Activated T-cell treated with anti-CD3 and anti-CD28 coated beads for 24 hours (primary cell): ENCODE measurements at regions not wholly inside any gene's neighbourhood (a gene's known extent, or its start where the extent isn't known, plus 50 kb on each side); places are given as distances from the start of the nearest gene placed in this dataset.
A peak's percentile ranks its signal among the peaks of the same experiment; 100 is the strongest.

Experiments used
- DNase-seq: peaks from one replicate; pipeline ENCODE4 v3.0.0-alpha.2; 2020; ENCODE audit warnings: low read depth

DNA sequence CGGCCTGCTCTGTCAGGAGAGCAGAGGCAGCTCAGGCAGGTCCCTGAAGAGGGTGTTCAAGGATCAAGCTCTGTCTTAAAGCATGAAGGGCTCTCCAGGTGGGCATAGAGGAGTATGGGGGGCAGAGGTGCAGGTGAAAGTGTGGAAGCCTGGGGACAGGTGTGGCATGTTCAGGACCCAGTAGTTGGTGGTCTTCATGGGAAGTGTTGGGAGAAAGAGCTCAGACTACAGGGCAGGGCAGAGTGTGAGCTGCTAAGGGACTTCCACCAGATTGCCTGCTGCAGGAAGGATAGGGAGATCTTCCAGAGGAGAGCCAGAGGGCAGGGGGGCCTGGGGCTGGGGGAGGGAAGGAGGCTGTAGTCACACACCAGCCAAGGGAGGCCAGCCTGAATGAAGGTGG lies 156.5 kb upstream of the GDF10 start:
- DNase-seq = no peak

DNA sequence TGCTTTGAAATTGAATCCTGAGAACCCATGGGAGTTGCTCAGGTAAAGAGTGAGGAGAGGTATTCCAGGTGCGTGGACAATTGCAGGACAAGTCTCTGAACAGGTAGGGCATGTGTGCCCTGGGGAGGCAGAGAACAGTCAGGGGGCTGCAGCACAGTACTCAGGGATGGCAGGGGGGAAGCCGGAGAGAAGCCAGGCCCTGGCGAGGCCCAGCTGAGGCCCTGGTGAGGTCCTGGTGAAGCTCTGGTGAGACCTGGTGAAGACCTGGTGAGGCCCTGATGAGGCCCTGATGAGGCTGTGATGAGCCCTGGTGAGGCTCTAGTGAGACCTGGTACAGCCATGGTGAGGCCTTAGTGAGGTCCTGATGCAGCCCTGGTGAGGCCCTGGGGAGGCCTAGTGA lies 155.5 kb upstream of the GDF10 start:
- DNase-seq = no peak

DNA sequence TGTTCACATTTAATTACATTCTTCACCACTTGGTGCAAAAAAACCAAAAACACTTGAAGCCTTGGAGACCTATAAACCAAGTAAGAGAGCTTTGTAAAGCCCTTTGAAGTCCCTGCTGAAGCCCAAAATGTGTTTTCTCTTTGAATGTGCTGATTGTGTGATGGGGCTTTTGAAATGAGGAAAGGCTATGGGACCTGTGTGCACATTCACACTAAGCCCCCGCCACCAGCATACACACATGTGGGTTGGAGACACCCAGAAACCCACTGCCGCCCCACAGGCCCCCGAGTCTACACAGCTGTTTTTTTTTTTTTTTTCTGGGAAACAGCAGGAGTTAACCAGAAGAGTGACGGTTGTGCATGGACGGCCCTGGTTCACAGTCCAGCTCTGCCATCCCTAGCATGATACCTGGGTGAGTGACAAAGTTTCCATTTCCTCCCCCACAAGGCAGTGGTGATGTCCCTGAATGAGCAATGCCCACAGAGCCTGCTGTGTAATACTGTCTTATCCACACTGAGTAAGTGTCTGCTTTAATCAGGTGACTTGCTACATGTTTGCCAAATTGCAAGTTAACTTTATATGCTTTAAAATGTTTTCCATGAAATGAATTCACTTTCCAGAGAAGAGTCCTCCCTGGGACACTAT lies 154.6 kb upstream of the GDF10 start:
- DNase-seq = no peak

DNA sequence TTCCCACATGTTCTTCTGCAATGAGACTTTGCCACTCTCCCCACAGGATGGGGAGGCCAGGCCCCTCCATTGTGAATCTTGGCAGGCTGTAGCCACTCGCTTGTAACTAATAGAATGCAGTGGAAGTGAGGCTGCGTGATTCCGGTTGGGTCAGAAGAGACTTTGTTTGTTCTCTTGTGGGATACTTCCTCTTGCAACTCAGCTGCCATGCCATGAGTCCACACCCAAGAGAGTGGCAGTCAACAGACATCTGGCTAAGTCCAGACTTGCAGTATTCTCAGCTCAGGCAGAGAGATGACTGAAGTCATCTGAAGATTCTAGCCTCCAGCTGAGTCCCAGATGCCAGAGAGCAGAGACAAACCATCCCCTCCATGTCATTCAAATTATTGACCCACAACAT lies 153.4 kb upstream of the GDF10 start:
- no peak for DNase-seq

DNA sequence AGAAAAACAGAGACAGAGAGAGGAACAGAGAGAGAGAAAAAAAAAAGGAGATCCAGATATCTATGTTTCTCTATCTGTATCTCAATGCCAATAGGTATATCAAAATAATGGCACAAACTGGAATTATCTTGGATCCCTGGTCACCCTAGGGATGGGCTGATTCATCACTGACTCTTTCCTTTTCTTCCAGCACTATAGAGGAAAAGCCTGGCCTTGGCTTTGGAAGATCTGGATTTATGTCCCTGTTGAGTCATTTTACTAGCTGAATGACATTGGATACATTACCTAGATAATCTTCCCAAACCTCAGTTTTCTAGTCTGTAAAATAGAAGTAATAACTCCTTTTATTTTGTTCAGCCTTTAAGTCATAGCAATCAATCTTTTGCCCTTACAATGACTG lies 152.8 kb upstream of the GDF10 start:
- DNase-seq = no peak

DNA sequence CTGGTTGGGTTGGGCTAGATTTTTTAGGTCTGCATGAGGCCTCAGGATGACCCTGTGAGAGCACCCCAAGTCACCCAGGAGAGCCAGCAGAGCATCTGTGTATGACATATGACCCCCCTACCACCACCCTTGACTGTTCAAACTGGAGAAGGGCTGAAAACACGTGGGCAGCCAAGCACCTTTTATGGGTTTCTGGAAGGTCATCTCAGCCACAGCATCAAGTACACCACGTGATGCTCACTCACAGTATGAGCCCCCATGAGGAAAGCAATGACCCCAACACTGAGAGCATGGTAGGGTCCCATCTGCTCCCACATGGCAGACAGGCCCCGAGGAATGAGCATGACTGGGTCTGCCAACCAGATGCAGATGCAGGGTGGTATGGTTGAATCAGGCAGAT lies 149.4 kb upstream of the GDF10 start:
- DNase-seq = no peak

DNA sequence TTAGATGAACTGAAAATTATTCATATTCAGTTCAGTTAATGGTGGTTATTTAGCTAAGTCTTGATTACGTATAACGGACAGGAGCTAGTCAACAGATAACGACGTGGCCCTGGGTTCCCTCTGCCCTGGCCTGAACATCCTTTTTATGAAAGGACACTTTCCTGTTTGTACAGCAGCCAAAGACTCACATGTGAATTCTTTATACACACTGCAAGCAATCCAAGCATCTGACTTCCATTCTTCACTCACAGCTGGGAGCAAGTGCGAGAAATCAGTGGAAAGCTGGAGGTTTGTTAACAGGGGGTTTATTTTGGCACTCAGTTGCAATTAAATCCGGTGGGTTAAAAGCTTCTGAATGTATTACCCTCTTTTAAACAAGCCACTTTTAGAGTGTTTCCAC lies 148.1 kb upstream of the GDF10 start:
- DNase-seq = no peak

DNA sequence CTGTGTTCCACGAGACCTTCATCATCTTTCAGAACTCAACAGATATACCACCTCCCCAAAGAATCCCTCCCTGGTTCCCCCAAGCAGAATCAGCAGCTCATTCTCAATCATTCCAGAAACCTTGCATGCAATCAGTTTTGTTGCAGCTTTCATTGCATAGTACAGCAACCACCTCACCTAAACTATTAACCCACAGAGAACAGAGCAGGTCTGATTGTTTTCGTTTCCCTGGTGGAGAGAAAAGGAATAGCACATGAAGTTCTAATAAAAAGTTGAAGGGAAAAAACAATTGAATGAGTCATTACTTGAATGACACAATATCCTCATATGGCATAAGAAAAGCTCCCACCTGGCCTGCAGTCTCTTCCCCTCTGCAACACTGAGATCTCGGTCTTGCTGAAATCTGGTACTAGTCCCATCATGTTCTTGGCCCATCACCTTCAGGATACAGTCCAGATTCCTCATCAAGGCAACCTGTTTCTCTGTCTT lies 147.1 kb upstream of the GDF10 start:
- DNase-seq = no peak

DNA sequence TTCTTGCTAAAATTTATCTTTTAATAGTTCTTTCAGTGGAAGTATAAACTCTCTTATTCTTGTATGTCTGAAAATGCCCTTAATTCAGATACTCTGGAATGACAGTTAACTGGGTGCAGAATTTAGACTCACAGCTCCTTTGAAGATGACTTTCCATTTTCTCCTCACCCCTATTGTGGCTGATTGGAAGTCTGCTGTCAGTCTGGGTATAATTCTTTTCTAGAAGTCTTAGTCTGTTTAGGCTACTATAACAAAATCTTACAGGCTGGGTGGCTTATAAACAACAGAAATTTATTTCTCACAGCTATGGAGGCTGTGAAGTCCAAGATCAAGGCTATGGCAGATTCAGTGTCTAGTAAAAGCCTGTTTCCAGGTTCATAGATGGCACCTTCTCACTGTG lies 145.2 kb upstream of the GDF10 start:
- no peak for DNase-seq

DNA sequence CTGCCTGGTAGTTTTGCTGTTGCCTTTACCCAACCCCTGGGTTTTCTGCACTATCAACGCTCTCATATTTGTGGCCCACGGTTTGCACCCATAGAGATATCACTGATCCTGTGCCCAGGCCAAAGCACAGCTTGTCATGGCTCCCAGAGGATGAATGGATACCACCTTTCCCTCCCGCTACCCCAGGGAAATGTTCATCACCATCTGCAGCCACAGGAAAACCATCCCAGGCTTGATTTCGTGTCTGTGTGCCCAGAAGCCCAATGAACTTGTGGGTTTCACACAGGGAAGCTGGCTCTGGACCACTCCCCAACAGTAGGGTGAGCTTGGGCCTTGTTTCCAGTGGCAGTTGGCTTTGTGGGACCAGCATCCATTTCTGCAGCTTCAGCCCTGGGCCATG lies 143.1 kb upstream of the GDF10 start:
- DNase-seq = no peak

DNA sequence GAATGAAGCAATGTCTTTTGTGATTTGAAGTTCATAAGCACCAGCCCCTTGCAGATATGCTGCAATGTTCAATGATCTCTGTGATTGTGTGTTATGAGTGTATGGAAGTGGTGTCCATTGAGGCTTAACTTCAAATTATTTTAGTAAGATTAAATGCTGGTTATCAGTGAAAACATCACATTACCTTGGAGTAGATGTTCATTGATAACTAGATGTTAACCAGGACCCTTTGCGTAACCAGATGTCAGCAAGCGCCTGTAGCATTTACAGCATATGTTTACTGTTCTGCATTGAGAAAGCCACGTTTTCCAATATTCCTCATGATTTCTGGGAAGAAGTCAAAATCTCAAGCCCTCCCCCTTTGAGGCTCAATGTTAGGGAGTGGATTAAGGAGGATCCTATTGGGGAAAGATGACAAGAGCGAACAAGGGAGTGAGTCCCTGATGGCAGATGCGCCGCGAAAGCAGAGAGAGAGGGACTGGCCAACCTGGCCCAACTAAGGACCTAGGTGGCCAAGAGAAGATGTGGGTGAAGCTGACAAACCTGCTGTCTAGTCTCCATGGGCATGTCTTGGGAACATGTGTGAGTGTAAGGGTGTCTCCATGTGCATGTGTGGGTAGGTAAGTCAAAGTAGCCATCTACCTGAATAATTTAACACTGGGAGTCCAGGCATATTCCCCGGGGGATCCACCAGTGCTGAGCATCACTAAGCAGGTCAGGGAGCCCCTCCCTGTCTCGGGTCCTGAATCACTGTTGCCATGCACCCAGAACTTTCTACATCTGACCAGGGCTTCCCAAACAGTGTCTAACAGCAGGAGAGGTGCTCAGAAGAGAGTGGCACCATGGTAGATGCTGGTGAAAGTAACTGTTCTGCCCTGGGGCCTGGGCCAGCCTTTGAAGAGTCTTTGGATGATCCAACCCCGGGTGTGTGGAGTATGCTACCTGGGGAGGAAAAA lies 141.6 kb upstream of the GDF10 start:
- no peak for DNase-seq

DNA sequence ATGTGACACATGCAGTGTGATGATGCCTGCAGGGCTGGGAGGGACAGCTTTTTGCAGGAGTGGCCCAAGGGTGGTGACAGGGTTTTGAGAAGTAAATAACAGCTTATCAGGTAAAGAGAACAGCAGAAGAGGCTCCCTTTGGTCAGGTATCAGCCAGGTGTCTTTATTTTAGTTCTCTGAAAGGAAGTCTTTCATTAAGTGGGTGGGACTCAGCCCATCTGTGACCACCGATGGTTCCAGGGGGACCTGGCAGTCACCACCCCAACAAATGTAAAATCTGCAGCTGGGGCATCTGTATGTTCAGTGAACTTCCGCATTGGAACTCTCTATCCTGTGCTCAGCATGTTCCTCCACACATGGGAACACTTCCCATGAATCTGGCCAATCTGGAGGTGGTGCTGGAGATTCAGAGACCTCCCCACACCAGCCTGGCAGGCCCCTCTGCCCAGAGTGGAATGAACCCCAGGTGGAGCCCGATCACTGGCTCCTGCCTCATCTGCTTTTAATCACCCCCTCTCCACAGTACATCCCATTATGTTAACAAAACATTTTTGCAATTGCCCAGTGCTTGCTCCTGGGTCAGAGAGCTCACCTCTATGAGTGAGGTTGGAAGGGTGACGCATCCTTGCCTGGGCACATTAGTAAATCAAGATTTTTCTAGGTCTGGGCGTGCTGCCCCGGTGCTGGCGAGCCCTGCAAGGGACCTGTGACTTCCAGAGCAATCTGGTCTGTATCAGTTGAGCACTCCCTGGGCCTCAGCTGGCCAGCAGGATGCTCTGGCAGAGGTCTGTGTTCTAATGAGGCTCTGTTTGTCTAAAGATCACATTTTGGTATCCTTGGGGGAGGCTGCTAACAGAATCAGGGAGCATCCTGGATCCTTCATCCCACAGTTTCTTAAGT lies 140.4 kb upstream of the GDF10 start:
- no peak for DNase-seq

DNA sequence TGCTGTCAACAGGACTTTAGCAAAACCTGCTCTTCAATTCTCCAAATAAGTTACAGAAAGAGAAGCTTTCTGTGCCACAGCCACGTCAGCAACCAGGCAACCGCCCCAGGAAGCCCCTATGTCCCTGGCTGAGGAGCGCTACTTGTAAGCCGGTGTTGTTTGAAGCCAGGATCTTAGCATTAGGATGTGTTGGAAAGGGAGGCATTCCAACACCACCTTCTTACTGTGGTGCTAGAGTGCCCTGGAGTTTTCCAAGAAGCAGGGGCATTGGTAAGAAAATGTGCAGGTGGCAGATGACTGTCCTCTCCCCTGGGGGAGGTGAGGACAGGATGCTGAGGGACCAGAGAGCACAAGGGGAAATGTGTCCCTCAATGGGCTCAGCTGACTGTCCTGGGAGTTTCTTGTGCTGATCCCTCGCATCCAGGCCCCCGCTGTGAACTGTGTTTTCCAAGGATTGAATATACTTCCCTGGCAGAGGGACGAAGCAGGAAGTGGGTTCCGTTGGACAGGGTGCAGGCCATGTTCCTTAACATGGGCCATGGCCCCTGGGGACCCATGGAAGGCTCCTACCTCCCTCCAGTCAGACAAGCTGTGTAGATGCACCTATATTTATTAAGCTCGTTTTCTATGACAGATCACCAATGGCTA lies 139.6 kb upstream of the GDF10 start:
- no peak for DNase-seq

DNA sequence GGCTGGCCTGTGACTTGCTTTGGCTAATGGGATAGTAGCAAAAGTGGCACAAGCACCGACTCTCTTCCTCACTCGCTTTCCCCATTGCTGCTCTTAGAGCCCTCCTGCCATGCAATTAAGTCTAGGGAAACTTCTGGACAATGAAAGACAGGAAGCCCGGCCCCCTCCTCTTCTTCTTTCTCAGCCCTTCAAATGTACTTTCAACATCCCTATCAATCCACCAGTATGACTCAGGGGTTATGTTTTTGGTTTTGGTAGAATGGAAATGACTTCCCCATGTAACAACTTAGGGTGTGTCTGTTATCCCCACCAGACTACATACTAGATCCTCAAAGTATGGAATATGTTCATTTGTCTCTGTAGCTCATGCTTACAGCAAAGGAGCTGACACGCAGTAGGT lies 139.0 kb upstream of the GDF10 start:
- no peak for DNase-seq

DNA sequence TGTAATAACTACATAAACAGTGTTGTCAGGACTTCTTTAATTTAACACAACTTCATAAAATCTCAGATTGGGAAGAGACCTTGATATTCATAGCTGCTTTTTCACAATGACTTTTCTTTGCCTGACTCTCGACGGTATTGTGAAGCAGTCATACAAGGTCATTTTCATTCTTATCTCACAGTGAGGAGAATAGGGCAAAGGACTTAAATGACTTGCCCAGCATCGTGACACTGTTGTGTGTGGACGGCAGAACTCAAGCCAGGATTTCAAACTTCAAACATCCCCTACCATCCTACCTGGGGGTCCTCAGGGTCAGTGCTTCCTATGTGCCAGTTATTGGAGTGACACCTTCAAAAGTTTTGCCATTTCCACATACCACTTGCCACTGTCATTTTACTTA lies 138.5 kb upstream of the GDF10 start:
- no peak for DNase-seq

DNA sequence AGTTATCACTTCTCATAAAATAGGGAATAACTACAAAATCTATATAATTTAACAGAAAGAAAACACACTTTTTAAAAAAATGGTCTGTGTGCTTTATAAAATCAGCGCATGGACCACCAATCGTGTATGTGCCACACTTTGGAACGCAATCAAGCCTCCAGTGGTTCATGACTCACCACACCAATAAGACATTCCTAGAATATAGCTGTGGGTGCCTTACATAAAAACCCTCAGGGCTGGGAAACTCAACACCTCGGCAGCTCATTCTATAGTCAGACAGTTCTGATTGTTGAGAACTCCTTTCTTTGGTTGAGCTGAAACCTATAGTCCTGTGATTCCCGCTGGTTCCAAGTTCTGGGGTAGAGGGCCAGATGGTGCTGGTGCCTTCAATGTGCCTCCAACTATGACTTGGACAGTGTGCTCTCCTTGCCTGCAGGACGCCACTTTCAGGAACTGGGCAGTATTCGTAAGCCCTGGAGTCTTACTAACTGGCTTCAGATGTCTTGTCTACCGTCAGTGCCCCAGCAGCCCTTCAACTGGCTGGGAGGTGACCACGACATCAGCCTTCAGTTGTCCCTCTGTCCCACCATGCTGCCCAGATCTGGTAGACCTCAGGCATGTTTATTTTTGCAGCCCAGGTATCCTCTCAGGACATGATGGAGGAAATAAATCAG lies 135.7 kb upstream of the GDF10 start:
- DNase-seq = no peak

DNA sequence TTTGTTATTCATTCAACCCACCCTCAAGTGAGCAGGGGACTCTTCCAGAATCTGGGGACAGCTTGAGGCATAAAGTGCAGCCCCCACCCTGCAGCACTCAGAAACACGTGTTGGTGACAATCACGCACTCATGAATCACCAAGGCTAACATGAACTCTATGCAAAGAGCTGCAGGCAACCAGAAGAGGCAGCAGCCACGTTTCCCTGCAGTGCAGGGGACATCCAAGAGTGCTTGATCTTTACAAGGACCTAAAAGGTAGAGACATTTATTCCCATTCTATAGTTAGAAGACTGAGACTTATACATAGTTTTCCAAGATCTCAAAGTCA lies 135.2 kb upstream of the GDF10 start:
- no peak for DNase-seq

DNA sequence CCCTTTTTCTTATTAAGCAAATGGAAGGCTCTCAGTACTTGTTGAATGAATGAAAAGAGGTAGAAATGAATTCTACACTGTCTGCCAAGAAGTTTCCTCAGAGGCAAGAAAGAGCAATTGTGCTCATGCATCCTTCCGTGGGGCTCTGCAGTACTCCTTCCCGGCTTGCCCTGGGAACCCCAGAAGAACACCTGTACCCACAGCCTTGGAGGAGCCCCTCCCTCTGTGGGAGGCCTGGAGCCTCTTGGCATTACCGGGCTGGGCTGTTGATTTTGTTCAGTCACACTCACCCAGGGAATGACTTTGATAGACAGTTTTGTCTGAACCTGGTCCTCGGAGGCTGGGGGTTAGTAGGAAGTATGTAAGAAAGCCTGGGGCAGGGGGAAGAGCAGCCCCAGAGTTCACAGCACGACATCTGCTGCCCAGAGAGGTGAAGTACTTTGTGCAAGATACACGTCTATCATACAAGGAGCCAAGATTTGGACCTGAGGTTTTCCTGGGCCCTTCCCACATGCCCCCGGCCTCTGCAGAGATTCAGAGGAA lies 134.8 kb upstream of the GDF10 start:
- no peak for DNase-seq

DNA sequence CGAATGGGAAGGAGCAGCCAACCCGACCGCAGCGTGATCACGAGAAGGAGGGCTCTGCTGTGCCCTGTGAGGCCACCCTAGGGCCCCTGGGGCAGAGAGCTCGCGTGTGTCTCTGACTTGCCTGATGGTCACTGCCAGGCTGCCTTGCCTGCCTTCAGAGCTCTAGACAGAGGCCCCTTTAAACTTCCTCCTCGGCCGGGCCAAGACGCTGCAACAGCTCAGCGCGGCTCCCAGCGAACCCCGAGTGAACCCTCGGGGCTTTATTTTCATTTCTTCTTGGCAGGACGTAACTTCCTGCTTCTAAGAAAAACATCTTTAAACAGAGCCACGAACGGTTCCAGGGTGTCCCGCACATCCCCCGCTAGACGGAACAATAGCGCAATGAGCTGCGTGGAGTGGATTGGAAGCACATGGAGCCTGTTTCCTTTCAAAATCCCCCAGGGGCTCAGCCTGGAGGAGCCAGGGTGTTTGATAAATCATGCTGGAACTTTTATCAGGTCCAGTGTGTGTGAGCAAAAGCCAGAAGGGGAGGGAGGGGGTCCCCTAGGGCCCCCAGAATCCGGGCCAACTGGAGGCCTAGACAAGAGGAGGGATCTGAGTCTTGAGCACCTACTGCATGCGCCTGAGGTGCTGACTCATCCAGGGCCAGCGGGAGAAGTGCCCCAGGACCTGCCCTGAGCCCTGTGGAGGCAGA lies 134.1 kb upstream of the GDF10 start:
- DNase-seq = peak; percentile 11

DNA sequence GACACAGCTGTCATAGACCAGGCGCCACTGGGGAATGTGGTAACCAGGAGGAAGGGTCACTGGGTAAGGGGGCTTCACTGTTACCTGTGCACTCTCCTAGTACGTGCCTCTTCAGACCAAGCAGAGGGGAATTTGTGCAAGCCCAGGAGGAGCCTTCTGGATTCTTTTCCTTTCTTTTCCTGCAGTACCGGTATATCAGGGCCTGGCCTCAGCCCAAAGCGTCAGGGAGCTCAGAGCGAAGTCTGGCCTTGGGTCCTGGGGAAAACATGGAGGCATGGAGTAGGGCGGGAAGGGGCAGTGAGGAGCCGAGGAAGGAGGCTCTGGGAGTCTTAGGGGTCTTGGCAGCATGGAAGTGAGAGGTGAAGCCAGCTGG lies 133.6 kb upstream of the GDF10 start:
- DNase-seq = no peak
